ENCODE measurements at regions not wholly inside any gene's neighbourhood (a gene's known extent, or its start where the extent isn't known, plus 50 kb on each side); places are given as distances from the start of the nearest gene placed in this dataset.

GRCh38 chr20:40499391-40499790, 189.6 kb downstream of the MAFB start:
- no peak for DNase-seq (ENCODE audit: low spot score)
- peak overlapping the region in 1 of 2 donors; percentile 8 for H3K27ac ChIP-seq

DNA sequence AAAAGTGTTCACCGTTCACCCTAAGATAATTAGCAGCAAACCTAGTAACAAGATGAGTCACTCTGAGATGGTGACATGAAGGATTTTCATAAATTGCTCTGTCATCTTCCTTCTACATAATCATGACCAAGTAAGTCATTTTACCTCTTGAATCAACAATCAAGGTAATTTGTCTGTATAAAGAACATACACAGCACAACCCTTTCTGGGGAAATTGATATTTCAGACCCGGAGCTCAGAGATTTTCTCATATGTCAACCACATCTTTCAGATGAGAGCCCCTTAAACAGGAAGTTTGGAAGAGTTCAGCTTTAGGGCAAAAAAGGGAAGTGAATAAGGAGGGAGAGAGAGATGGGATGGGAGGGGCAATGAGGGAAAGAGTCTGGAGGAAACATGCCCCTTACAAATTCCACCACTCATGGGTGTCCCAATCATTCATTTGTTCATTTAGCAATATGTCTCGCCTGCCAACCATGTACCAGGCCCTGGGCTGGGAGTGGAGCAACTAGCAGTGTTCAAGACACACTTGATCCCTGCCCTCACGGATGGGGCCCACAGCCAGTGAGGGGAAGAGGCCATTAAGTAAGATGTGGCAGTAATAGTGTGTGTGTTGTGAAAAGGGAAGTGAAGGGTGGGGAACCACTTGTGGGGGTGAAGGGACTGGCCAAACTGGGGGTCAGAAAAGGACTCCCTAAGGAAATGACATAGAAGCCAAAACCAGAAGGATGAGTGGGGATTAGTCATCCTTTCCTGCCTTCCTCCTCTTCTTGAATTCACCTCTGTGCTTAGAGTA, 190.9 kb downstream of the MAFB start:
- no peak for DNase-seq (ENCODE audit: low spot score)
- no peak for TF ChIP-seq CTCF (IDR thresholded peaks at IDR 0.05)

More at GRCh38 chr20:40499391-40499790, 189.6 kb downstream of the MAFB start:
- no peak overlapping the region for H3K4me3 ChIP-seq
- no peak for TF ChIP-seq CTCF (IDR thresholded peaks at IDR 0.05)

DNA sequence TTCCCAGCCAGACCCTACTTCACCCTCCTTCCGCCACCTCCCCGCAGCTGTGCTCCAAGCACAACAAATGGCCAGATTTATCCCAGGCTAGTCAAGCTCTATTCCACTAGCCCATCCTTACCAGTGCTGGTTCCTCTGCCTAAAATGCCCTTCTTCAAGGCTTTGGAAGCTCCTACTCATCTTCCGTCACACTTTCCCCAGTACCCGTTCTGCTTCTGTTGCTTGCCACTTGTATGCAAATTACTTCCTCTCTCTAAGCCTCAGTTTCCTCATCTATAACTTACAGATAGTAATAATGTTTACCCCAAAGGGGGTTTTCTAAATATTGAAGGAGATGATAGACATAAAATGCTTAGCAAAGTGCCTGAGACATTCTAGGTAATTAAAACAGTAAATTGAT, 193.1 kb downstream of the MAFB start:
- H3K27ac ChIP-seq = peak overlapping the region in 1 of 2 donors; percentile 64
- H3K4me3 ChIP-seq = no peak overlapping the region
- TF ChIP-seq CTCF (IDR thresholded peaks at IDR 0.05) = no peak
- no peak for DNase-seq (ENCODE audit: low spot score)

More for the DNA sequence above, 190.9 kb downstream of the MAFB start:
- H3K4me3 ChIP-seq = no peak overlapping the region
- H3K27ac ChIP-seq = peak overlapping the region in 1 of 2 donors; percentile 26

- H3K27ac ChIP-seq = peak overlapping the region in 1 of 2 donors; percentile 64
- TF ChIP-seq CTCF (IDR thresholded peaks at IDR 0.05) = no peak
- peak; percentile 69 for DNase-seq (ENCODE audit: low spot score)
- no peak overlapping the region for H3K4me3 ChIP-seq
Measured at GRCh38 chr20:40494248-40494647, 194.8 kb downstream of the MAFB start.

DNA sequence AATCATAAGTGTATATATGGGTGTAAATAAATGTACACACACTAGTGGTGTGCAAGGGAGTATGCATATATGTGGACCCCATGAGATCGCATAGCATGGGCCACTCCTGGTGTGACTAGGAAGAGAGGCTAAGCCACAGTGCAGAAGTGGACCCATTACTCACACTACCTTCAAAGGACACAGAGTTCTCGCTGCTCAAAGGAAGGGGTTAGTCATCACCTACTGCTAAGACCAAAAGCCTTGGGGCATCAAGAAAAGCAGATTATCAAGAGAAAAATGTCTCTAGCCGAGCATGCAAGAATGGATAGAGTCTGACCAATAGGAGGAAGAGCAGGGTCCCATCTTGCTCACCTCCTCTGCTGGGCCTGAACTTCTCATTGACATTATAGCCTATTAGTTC, 195.5 kb downstream of the MAFB start:
- H3K4me3 ChIP-seq = no peak overlapping the region
- TF ChIP-seq CTCF (IDR thresholded peaks at IDR 0.05) = no peak
- peak overlapping the region in 1 of 2 donors; percentile 49 for H3K27ac ChIP-seq
- no peak for DNase-seq (ENCODE audit: low spot score)

GRCh38 chr20:40493071-40493470, 196.0 kb downstream of the MAFB start:
- no peak for TF ChIP-seq CTCF (IDR thresholded peaks at IDR 0.05)
- no peak for DNase-seq (ENCODE audit: low spot score)
- H3K27ac ChIP-seq = peak overlapping the region in 1 of 2 donors; percentile 49
- no peak overlapping the region for H3K4me3 ChIP-seq

DNA sequence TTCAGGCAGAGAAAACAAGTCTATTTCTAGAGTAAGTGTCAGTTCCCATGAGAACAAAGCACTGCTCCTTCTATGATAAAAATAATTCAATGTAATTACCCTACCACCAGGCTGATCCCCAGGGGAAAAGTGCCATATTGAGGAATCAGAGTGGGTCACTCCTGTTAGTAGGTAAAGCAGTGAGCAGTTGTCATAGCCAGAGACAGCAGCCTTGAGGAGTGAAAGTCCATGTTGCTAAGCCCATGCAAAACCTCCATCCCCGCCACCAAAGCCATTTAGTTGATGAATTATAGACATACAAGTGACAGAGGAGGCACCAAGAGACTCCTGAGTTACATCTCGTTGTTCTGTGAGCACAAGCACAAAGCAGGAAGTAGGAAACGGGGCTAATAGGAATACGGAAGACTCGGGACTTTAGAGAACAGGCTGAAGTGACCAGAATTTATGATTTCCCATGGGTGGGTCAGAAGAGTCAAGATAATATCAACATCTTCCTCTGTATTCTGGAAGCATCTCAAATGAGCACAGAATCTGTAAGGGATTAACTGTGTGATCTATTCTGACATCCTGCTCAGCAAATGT, 197.9 kb downstream of the MAFB start:
- Histone ChIP-seq H3K4me3 (no peak overlapping the region), H3K27ac (no peak overlapping the region)
- no peak for DNase-seq (ENCODE audit: low spot score)
- no peak for TF ChIP-seq CTCF (IDR thresholded peaks at IDR 0.05)

All from coronary artery (tissue), 2 donors.